ENCODE measurements at regions not wholly inside any gene's neighbourhood (a gene's known extent, or its start where the extent isn't known, plus 50 kb on each side); places are given as distances from the start of the nearest gene placed in this dataset.

GRCh38 chr2:144751142-144751905 is 231.4 kb upstream of the ZEB2 start:
- TF ChIP-seq EZH2 (IDR thresholded peaks at IDR 0.05; ENCODE audit: low read length, unreplicated experiment) (no peak), CTCF (conservative IDR thresholded peaks at IDR 0.05; ENCODE audit: low read depth, low read length) (no peak), EZH2phosphoT487 (IDR thresholded peaks at IDR 0.05; ENCODE audit: borderline replicate concordance, low read length) (no peak)

Data from PC-3 (cell line).